HCT116 (cell line): ENCODE measurements at regions not wholly inside any gene's neighbourhood (a gene's known extent, or its start where the extent isn't known, plus 50 kb on each side); places are given as distances from the start of the nearest gene placed in this dataset.
A peak's percentile ranks its signal among the peaks of the same experiment; 100 is the strongest.

Experiments used
- ATAC-seq: fragments of 200-7000 bp; cut with Tn5 transposase; 2 replicates; pipeline ENCODE4 v1.9.1; 2020; ENCODE audit warnings: mild to moderate bottlenecking, moderate library complexity
- BruUV-seq: library from RNA; stranded (reverse); fragments of 400-500 nt; replicated peaks from 2 replicates; lab custom pipeline; 2021; lab: Mats Ljungman, UMichigan
- CTCF ChIA-PET: fragments of 300-600 bp; sonication (Branson Sonifier 250); formaldehyde crosslinking; loops from one replicate; lab custom pipeline; 2021; ENCODE audit warnings: antibody characterized with exemption; lab: Charles Lee
- POLR2A ChIA-PET: fragments of 300-600, 350-600 bp; sonication (Branson Sonifier 250); formaldehyde crosslinking; loops from one replicate; lab custom pipeline; 2021; ENCODE audit warnings: antibody characterized with exemption; lab: Charles Lee
- RAD21 ChIA-PET, 2 experiments: fragments of 300-600 bp; sonication (Branson Sonifier 250); formaldehyde crosslinking; loops; one replicate each; lab custom pipeline; 2023; ENCODE audit warnings: low total read pairs in 2 of 2; ENCODE audit not compliant: uncharacterized antibody in 2 of 2, unreplicated experiment in 2 of 2, low non-redundant PET in 1 of 2; lab: Charles Lee
- DNase-seq: peaks from one replicate; pipeline ENCODE4 v3.0.0-alpha.2; 2010; ENCODE audit warnings: low read depth, low spot score
- H2AFZ ChIP-seq: fragments of 200-600 bp; shearing (Covaris generic), sonication (generic); 2 replicates; pipeline ENCODE4 v1.6.1; 2017; ENCODE audit warnings: low read depth, mixed run types, mixed read lengths, antibody characterized with exemption, low read length; ENCODE audit not compliant: poor library complexity, severe bottlenecking
- H3K27ac ChIP-seq: 2 replicates; pipeline ENCODE4 v1.5.1; 2012; ENCODE audit warnings: low read depth, low read length
- H3K27me3 ChIP-seq: fragments of 200-600 bp; sonication (generic); 2 replicates; pipeline ENCODE4 v1.6.1; 2016; ENCODE audit warnings: mixed run types, low read length, mixed read lengths; ENCODE audit not compliant: insufficient read depth
- H3K36me3 ChIP-seq, 2 experiments: fragments of 200-500 bp in 1 of 2; fragments of 200-600 bp in 1 of 2; sonication (Bioruptor generic) in 1 of 2; sonication (generic) in 1 of 2; 2 replicates each; pipeline versions ENCODE4 v1.5.1 to v1.6.1; 2014 to 2016; ENCODE audit warnings: low read length in 2 of 2, inconsistent platforms in 1 of 2, mixed read lengths in 1 of 2, mixed run types in 1 of 2; ENCODE audit not compliant: insufficient read depth in 2 of 2, control insufficient read depth in 1 of 2
- H3K4me1 ChIP-seq, 2 experiments: fragments of 200-600 bp in 1 of 2; sonication (generic) in 1 of 2; 2 replicates each; pipeline versions ENCODE4 v1.5.1 to v1.6.1; 2012 to 2017; ENCODE audit warnings: low read length in 2 of 2, inconsistent platforms in 1 of 2, mild to moderate bottlenecking in 1 of 2, mixed read lengths in 1 of 2, mixed run types in 1 of 2, moderate library complexity in 1 of 2; ENCODE audit not compliant: insufficient read depth in 2 of 2, control insufficient read depth in 1 of 2
- H3K4me2 ChIP-seq: fragments of 200-600 bp; sonication (generic); 2 replicates; pipeline ENCODE4 v1.6.1; 2017; ENCODE audit warnings: mixed run types, low read length, mixed read lengths
- H3K4me3 ChIP-seq, 2 experiments: fragments of 200-600 bp in 1 of 2; sonication (generic) in 1 of 2; replicated peaks in 1 of 2; 2 replicates each; pipeline ENCODE4 v1.5.1; 2011 to 2016; ENCODE audit warnings: low read length in 2 of 2, control low read depth in 1 of 2, low read depth in 1 of 2, mild to moderate bottlenecking in 1 of 2, mixed read lengths in 1 of 2, mixed run types in 1 of 2
- H3K79me2 ChIP-seq: fragments of 200-600 bp; sonication (generic); 2 replicates; pipeline ENCODE4 v1.6.1; 2017; ENCODE audit warnings: mild to moderate bottlenecking, mixed run types, low read length, moderate library complexity, mixed read lengths; ENCODE audit not compliant: insufficient read depth
- H3K9ac ChIP-seq: fragments of 200-600 bp; sonication (generic); 2 replicates; pipeline ENCODE4 v1.6.1; 2016; ENCODE audit warnings: low read length, mixed read lengths
- H3K9me2 ChIP-seq: fragments of 200-600 bp; sonication (generic), shearing (Covaris generic); 2 replicates; pipeline ENCODE4 v1.6.1; 2017; ENCODE audit warnings: mixed run types, mild to moderate bottlenecking, moderate library complexity; ENCODE audit not compliant: insufficient read depth
- H3K9me3 ChIP-seq, 2 experiments: fragments of 200-500 bp in 1 of 2; fragments of 200-600 bp in 1 of 2; sonication (Bioruptor generic) in 1 of 2; sonication (generic) in 1 of 2; 2 replicates each; pipeline ENCODE4 v1.6.1; 2014 to 2017; ENCODE audit warnings: low read length in 2 of 2, mixed read lengths in 2 of 2, inconsistent platforms in 1 of 2, low read depth in 1 of 2, mild to moderate bottlenecking in 1 of 2, mixed run types in 1 of 2, moderate library complexity in 1 of 2; ENCODE audit not compliant: control insufficient read depth in 1 of 2, insufficient read depth in 1 of 2
- H4K20me1 ChIP-seq: fragments of 200-600 bp; sonication (generic), shearing (Covaris generic); 2 replicates; pipeline ENCODE4 v1.6.1; 2017; ENCODE audit warnings: mixed run types, mild to moderate bottlenecking, moderate library complexity; ENCODE audit not compliant: insufficient read depth
- CBX3 ChIP-seq: IDR thresholded peaks from 2 replicates; pipeline ENCODE4 v1.6.1; 2012; ENCODE audit warnings: low read depth
- CEBPB ChIP-seq: IDR thresholded peaks from 2 replicates; pipeline ENCODE4 v1.6.1; 2012; ENCODE audit warnings: low read depth
- CTCF ChIP-seq, 3 experiments: fragments of 200-600 bp in 1 of 3; sonication (generic) in 1 of 3; IDR thresholded peaks in 2 of 3; conservative IDR thresholded peaks in 1 of 3; 2 replicates each; pipeline ENCODE4 v1.5.1; 2012 to 2017; ENCODE audit warnings: low read depth in 2 of 3, low read length in 2 of 3, antibody characterized with exemption in 1 of 3, borderline replicate concordance in 1 of 3, control low read depth in 1 of 3, mild to moderate bottlenecking in 1 of 3, mixed read lengths in 1 of 3, mixed run types in 1 of 3, moderate library complexity in 1 of 3; ENCODE audit not compliant: insufficient read depth in 1 of 3
- EGR1 ChIP-seq: IDR thresholded peaks from 2 replicates; pipeline ENCODE4 v1.6.1; 2012; ENCODE audit warnings: low read depth
- ELF1 ChIP-seq: IDR thresholded peaks from 2 replicates; pipeline ENCODE4 v1.6.1; 2012; ENCODE audit warnings: low read depth, borderline replicate concordance
- EZH2 ChIP-seq: fragments of 200-600 bp; sonication (generic); IDR thresholded peaks from 2 replicates; pipeline ENCODE4 v1.6.1; 2017; ENCODE audit warnings: antibody characterized with exemption, mixed run types
- EZH2phosphoT487 ChIP-seq: fragments of 200-600 bp; IDR thresholded peaks from 2 replicates; pipeline ENCODE4 v1.6.1; 2018; ENCODE audit warnings: antibody characterized with exemption, borderline replicate concordance
- FOSL1 ChIP-seq: IDR thresholded peaks from 2 replicates; pipeline ENCODE4 v1.6.1; 2012; ENCODE audit warnings: low read depth
- JUND ChIP-seq: IDR thresholded peaks from 2 replicates; pipeline ENCODE4 v1.6.1; 2012
- MAX ChIP-seq: IDR thresholded peaks from 2 replicates; pipeline ENCODE4 v1.6.1; 2012
- POLR2A ChIP-seq: IDR thresholded peaks from 2 replicates; pipeline ENCODE4 v1.7.0; 2011; ENCODE audit warnings: borderline replicate concordance; ENCODE audit not compliant: insufficient read depth, insufficient read length; ENCODE audit errors: extremely low read depth
- POLR2AphosphoS5 ChIP-seq: IDR thresholded peaks from 2 replicates; pipeline ENCODE4 v1.6.1; 2011; ENCODE audit warnings: mild to moderate bottlenecking, low read depth, low read length, moderate library complexity
- RAD21 ChIP-seq: IDR thresholded peaks from 2 replicates; pipeline ENCODE4 v1.6.1; 2012; ENCODE audit warnings: low read depth, mild to moderate bottlenecking
- SIN3A ChIP-seq: IDR thresholded peaks from 2 replicates; pipeline ENCODE4 v1.6.1; 2012; ENCODE audit warnings: low read depth
- SP1 ChIP-seq: IDR thresholded peaks from 2 replicates; pipeline ENCODE4 v1.6.1; 2012; ENCODE audit warnings: low read depth
- YY1 ChIP-seq: IDR thresholded peaks from 2 replicates; pipeline ENCODE4 v1.6.1; 2011; ENCODE audit warnings: low read length, low read depth, moderate library complexity, mild to moderate bottlenecking; ENCODE audit not compliant: insufficient replicate concordance; ENCODE audit errors: extremely low read depth
- ZFX ChIP-seq: fragments of 450-650 bp; IDR thresholded peaks from 2 replicates; pipeline ENCODE4 v1.6.1; 2017
- ZNF274 ChIP-seq: fragments of 200-500 bp; sonication (Bioruptor generic); IDR thresholded peaks from 2 replicates; pipeline ENCODE4 v1.6.1; 2014; ENCODE audit warnings: mild to moderate bottlenecking, low read depth, low read length, inconsistent platforms
- intact Hi-C: fragments of 100-400 bp; cut with micrococcal nuclease; formaldehyde crosslinking; loops from 2 replicates; pipeline ENCODE4 v1.10.0; 2022
- TF ChIP-seq, protein P1 (sequence below): IDR thresholded peaks from 2 replicates; pipeline ENCODE4 v1.6.1; 2011; ENCODE audit warnings: mild to moderate bottlenecking, low read length, moderate library complexity; ENCODE audit not compliant: insufficient replicate concordance; ENCODE audit errors: extremely low read depth

- TF ChIP-seq POLR2AphosphoS5 (no peak), POLR2A (no peak), SIN3A (no peak), EGR1 (no peak)
Observed at GRCh38 chr2:171228826-171229225, 68.1 kb upstream of the TLK1 start (continued).

DNA sequence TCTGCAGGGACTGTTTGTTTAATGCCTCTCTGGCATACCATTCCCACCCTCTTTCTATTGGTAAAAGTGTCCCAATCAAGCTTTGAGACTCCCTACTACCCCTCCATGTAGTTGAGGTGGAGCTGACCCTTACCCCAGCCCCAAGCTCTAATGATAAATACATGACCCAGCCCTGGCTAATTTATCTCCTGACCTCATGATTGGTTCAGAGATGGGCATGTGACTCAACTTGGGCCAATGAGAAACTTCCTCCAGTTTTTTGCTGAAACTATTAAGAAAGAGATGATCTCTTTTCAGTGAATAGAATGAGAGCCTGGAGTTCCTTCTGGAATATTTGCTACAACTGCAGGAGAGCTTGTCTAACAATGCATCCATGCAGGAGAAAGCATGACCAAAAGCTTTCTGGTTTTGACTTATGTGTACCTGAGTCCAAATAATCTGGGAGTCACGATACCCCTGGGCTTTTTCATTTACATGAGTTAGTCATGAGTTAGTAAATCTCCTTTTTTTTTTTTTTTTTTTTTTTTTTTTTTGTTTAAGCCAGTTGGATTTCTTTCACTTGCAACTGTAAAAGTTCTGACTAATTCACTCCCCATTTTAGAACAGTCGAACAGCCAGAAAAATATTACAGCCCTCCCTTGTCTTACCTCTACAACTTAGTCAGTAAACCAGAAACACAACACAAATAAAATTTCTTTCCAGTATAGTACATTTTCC, 66.5 kb upstream of the TLK1 start:
- no peak for ATAC-seq
- POLR2A ChIA-PET = interaction anchor here (1.0 kb wide), 1 partner anchor 8 kb away, joined by 3 read pairs; no protein-coding TSS in a partner anchor

More for the DNA sequence above, 66.5 kb upstream of the TLK1 start:
- no peak for DNase-seq
- Histone ChIP-seq H3K9ac (no peak overlapping the region), H3K4me3 (no peak overlapping the region), H3K9me2 (no peaks in the 10 kb centered on the region), H2AFZ (peak overlapping the region; percentile 22), H3K9me3 (peaks cover 0 to 4% of the 10 kb centered on the region in 2 experiments; a peak in 1 of 4 replicates), H4K20me1 (no peaks in the 10 kb centered on the region), H3K79me2 (no peaks in the 10 kb centered on the region), H3K36me3 (no peaks in the 10 kb centered on the region), H3K4me2 (no peak overlapping the region), H3K4me1 (peaks cover 11 to 17% of the 10 kb centered on the region in 2 experiments), H3K27ac (no peak overlapping the region), H3K27me3 (no peaks in the 10 kb centered on the region)
- BruUV-seq = no TSS peak
- intact Hi-C loops = no loop called here
- ChIA-PET RAD21 (no interaction called here), CTCF (no interaction called here)
- TF ChIP-seq EZH2 = no peak
- TF ChIP-seq SIN3A = no peak
- TF ChIP-seq ELF1 = no peak
- no peak for TF ChIP-seq RAD21
- TF ChIP-seq JUND = no peak
- no peak for TF ChIP-seq MAX
- TF ChIP-seq CTCF (IDR thresholded peaks at IDR 0.05 in 2 of 3, conservative IDR thresholded peaks at IDR 0.05 in 1 of 3; ENCODE audit: borderline replicate concordance in 1 of 3, insufficient read depth in 1 of 3, low read depth in 2 of 3, low read length in 2 of 3) = no peak
- TF ChIP-seq ZFX = no peak
- TF ChIP-seq YY1 = no peak
- no peak for TF ChIP-seq FOSL1
- TF ChIP-seq POLR2A = no peak
- TF ChIP-seq CEBPB = no peak
- no peak for TF ChIP-seq SP1
- TF ChIP-seq, protein P1, sequence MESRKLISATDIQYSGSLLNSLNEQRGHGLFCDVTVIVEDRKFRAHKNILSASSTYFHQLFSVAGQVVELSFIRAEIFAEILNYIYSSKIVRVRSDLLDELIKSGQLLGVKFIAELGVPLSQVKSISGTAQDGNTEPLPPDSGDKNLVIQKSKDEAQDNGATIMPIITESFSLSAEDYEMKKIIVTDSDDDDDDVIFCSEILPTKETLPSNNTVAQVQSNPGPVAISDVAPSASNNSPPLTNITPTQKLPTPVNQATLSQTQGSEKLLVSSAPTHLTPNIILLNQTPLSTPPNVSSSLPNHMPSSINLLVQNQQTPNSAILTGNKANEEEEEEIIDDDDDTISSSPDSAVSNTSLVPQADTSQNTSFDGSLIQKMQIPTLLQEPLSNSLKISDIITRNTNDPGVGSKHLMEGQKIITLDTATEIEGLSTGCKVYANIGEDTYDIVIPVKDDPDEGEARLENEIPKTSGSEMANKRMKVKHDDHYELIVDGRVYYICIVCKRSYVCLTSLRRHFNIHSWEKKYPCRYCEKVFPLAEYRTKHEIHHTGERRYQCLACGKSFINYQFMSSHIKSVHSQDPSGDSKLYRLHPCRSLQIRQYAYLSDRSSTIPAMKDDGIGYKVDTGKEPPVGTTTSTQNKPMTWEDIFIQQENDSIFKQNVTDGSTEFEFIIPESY = no peak
- TF ChIP-seq EZH2phosphoT487 = no peak
- no peak for TF ChIP-seq CBX3
- no peak for TF ChIP-seq ZNF274
